Osteoblast (primary cell): ENCODE measurements at regions not wholly inside any gene's neighbourhood (a gene's known extent, or its start where the extent isn't known, plus 50 kb on each side); places are given as distances from the start of the nearest gene placed in this dataset.

ENCODE experiments used
- DNase-seq: peaks from one replicate; pipeline ENCODE4 v3.0.0; 2011; ENCODE audit warnings: low spot score, mixed read lengths; ENCODE audit not compliant: insufficient read length; ENCODE audit errors: missing footprints
- H2AFZ ChIP-seq: 2 replicates; pipeline ENCODE4 v1.6.0; 2011; ENCODE audit warnings: mild to moderate bottlenecking, low read length
- H3K27ac ChIP-seq: 2 replicates; pipeline ENCODE4 v1.5.1; 2011; ENCODE audit warnings: mild to moderate bottlenecking, low read depth, low read length, moderate library complexity
- H3K27me3 ChIP-seq: 2 replicates; pipeline ENCODE4 v1.6.0; 2012; ENCODE audit warnings: mild to moderate bottlenecking, control low read depth, inconsistent platforms, low read length, moderate library complexity; ENCODE audit not compliant: insufficient read depth
- H3K36me3 ChIP-seq: 2 replicates; pipeline ENCODE4 v1.5.1; 2011; ENCODE audit warnings: mild to moderate bottlenecking, low read length, control low read depth, moderate library complexity; ENCODE audit not compliant: insufficient read depth
- H3K4me1 ChIP-seq: 2 replicates; pipeline ENCODE4 v1.5.1; 2011; ENCODE audit warnings: mild to moderate bottlenecking, low read length, control low read depth, moderate library complexity; ENCODE audit not compliant: insufficient read depth
- H3K4me2 ChIP-seq: 2 replicates; pipeline ENCODE4 v1.6.0; 2011; ENCODE audit warnings: mild to moderate bottlenecking, low read length; ENCODE audit not compliant: insufficient read depth
- H3K4me3 ChIP-seq: fragments of 200-600 bp; sonication (generic); 3 replicates; pipeline ENCODE4 v1.5.1; 2012; ENCODE audit warnings: mild to moderate bottlenecking, low read length, inconsistent platforms; ENCODE audit not compliant: insufficient read depth
- H3K79me2 ChIP-seq: 2 replicates; pipeline ENCODE4 v1.6.0; 2012; ENCODE audit warnings: mild to moderate bottlenecking, low read length, control low read depth, inconsistent platforms; ENCODE audit not compliant: insufficient read depth
- H3K9me3 ChIP-seq: 2 replicates; pipeline ENCODE4 v1.5.1; 2011; ENCODE audit warnings: low read depth, low read length, control low read depth
- H4K20me1 ChIP-seq: 2 replicates; pipeline ENCODE4 v1.6.0; 2012; ENCODE audit warnings: mild to moderate bottlenecking, low read length, control low read depth; ENCODE audit not compliant: insufficient read depth
- TF ChIP-seq, protein P1 (sequence below): IDR thresholded peaks from 2 replicates; pipeline ENCODE4 v1.5.1; 2011; ENCODE audit warnings: mild to moderate bottlenecking, low read depth, low read length, moderate library complexity; ENCODE audit errors: extremely low read depth

DNA sequence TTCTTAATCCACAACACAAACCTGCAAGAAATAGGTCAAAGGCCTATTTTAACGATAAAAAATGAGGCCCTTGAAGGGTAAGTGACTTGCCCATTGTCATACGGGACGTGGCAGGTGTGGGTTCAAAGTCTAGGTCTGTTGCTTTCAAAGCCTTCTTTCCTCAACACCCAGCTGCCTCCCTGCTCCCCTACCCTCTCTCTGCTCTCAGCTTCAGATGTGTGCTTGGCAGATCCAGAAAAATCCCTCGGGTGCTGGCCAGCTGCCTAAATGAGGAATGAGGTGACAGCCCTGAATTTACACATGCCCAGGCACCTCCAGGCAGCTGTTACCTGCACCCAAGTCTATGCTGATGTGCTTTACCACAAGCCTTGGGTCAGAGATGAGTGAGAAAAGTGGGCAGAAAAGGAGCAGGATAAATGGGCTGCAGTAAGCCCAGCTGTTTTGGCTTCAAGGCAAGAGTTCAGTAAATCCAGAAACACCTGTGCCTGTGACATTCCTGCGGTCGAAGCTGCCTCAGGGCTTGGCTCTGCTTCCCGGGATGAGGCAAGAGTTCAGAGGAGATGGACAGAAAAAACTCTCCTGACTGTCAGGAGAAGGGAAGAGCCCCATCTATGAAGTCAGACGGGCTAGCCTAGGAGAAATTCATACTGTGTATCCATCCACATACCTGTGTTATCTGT lies 49.9 kb upstream of the LDLRAD3 start:
- peaks cover 13% of the 10 kb centered on the region for H3K27me3 ChIP-seq
- no peak overlapping the region for H2AFZ ChIP-seq
- no peak overlapping the region for H3K4me3 ChIP-seq
- DNase-seq: no peak
- H3K4me2 ChIP-seq: no peak overlapping the region
- H3K9me3 ChIP-seq: no peaks in the 10 kb centered on the region
- H3K27ac ChIP-seq: no peak overlapping the region
- TF ChIP-seq, protein P1, sequence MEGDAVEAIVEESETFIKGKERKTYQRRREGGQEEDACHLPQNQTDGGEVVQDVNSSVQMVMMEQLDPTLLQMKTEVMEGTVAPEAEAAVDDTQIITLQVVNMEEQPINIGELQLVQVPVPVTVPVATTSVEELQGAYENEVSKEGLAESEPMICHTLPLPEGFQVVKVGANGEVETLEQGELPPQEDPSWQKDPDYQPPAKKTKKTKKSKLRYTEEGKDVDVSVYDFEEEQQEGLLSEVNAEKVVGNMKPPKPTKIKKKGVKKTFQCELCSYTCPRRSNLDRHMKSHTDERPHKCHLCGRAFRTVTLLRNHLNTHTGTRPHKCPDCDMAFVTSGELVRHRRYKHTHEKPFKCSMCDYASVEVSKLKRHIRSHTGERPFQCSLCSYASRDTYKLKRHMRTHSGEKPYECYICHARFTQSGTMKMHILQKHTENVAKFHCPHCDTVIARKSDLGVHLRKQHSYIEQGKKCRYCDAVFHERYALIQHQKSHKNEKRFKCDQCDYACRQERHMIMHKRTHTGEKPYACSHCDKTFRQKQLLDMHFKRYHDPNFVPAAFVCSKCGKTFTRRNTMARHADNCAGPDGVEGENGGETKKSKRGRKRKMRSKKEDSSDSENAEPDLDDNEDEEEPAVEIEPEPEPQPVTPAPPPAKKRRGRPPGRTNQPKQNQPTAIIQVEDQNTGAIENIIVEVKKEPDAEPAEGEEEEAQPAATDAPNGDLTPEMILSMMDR: no peak
- H3K79me2 ChIP-seq: no peaks in the 10 kb centered on the region
- H3K4me1 ChIP-seq: no peaks in the 10 kb centered on the region
- H3K36me3 ChIP-seq: no peaks in the 10 kb centered on the region
- H4K20me1 ChIP-seq: no peaks in the 10 kb centered on the region
